ENCODE measurements at regions not wholly inside any gene's neighbourhood (a gene's known extent, or its start where the extent isn't known, plus 50 kb on each side); places are given as distances from the start of the nearest gene placed in this dataset.

DNA sequence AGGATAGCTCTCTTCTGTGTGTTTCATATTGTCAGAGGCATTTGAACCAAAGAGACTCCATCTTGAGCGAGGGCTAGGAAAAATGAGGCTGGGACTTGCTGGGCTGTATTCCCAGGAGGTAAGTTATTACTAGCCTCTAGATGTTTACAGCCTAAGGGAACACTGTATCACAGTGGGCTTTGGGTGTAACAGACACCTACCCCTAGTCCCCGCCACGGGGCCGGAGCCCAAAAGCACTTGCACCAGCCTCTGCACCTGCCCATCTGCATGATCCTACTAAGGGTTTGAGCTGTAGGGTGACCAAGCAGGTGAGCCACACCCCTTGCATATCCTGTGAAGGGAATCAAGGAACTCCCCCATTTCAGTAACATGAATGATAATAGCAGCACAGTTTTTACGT is 1972.2 kb downstream of the OLFM4 start:
- TF ChIP-seq CTCF (IDR thresholded peaks at IDR 0.05 in 8 of 11, conservative IDR thresholded peaks at IDR 0.05 in 3 of 11) (no peak), POLR2A (IDR thresholded peaks at IDR 0.05) (no peak)

Measured in spleen (tissue), 7 donors.